ENCODE measurements at regions not wholly inside any gene's neighbourhood (a gene's known extent, or its start where the extent isn't known, plus 50 kb on each side); places are given as distances from the start of the nearest gene placed in this dataset.

- TF ChIP-seq EZH2 (optimal IDR thresholded peaks at IDR 0.05; ENCODE audit: low read depth, low read length) (no peak), CTCF (IDR thresholded peaks at IDR 0.05; ENCODE audit: low read length) (no peak)
Observed at GRCh38 chr12:78712834-78713481, 151.6 kb upstream of the SYT1 start.
